ES-I3 (cell line): ENCODE measurements at regions not wholly inside any gene's neighbourhood (a gene's known extent, or its start where the extent isn't known, plus 50 kb on each side); places are given as distances from the start of the nearest gene placed in this dataset.

Experiments used
- H3K36me3 ChIP-seq: 2 replicates; pipeline ENCODE4 v1.6.1; 2013; ENCODE audit warnings: mild to moderate bottlenecking, low read length, control low read depth, moderate library complexity; ENCODE audit not compliant: insufficient read depth
- H3K4me1 ChIP-seq: 2 replicates; pipeline ENCODE4 v1.6.1; 2013; ENCODE audit warnings: mild to moderate bottlenecking, control low read depth, low read length; ENCODE audit not compliant: insufficient read depth
- H3K9ac ChIP-seq: 2 replicates; pipeline ENCODE4 v1.6.1; 2013; ENCODE audit warnings: low read depth, mild to moderate bottlenecking, low read length, moderate library complexity
- H3K9me3 ChIP-seq: 2 replicates; pipeline ENCODE4 v1.6.1; 2013; ENCODE audit warnings: mild to moderate bottlenecking, low read length, moderate library complexity; ENCODE audit not compliant: control insufficient read depth, insufficient read depth

DNA sequence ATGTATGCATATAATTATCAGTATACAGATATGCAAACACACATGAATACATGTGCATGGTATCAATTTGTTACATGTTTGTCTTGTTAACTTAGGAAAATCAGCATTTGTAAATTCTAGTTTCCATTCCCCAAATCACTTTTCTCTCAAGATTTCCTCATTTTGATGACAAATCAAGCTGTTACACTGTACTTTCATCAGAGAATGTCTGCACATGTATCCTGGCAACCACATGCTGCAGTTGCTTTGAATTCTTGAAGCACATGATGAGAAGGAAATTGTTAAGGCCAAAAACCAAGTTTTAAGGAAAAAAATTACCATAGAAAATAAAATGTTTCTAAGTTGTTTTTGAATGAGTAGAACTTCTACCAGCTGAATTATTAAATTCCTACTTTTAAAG, 1834.5 kb downstream of the EFNA5 start:
- Histone ChIP-seq H3K36me3 (no peaks in the 10 kb centered on the region), H3K9ac (no peak overlapping the region), H3K4me1 (no peaks in the 10 kb centered on the region), H3K9me3 (no peaks in the 10 kb centered on the region)

GRCh38 chr5:105828821-105829220, 1841.9 kb downstream of the EFNA5 start:
- no peaks in the 10 kb centered on the region for H3K9me3 ChIP-seq
- H3K4me1 ChIP-seq: 0 out of 2 replicates have a peak, but pooled peaks cover 3% of the 10 kb centered on the region
- no peaks in the 10 kb centered on the region for H3K36me3 ChIP-seq
- H3K9ac ChIP-seq: no peak overlapping the region

DNA sequence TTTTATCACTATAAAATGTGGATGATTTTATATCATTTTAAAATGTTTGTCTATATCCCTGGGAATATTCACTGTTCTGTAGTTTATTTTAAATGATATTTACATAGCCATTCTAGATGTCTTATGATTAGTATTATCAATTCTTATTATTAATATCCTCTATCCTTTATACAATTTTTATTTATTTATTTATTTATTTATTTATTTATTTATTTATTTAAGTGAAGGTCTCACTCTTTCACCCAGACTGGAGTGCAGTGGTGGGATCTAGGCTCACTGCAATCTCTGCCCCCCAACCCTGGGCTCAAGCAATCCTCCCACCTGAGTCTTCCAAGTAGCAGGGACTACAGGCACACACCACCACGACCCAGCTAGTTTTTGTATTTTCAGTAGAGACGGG, 1848.9 kb downstream of the EFNA5 start:
- Histone ChIP-seq H3K9ac (no peak overlapping the region), H3K9me3 (no peaks in the 10 kb centered on the region), H3K4me1 (0 out of 2 replicates have a peak, but pooled peaks cover 3% of the 10 kb centered on the region), H3K36me3 (no peaks in the 10 kb centered on the region)

DNA sequence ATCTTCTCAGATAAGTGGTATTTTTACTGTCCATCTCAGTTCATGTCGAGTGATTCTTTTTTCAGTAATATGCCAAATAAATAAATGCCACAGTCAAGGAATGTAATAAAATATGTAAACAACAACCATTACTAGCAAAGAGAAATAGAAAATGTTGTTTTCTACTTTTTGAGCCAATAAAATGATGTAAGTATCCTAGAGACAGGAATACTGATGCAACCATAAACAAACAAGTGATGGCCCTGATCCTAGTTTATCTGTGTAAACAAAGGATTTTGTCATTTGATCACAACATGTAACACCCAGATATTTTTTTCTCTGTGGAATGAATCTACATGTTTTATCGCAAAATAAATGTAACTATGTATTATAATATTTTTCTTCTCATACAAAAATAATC, 1852.8 kb downstream of the EFNA5 start:
- no peak overlapping the region for H3K9ac ChIP-seq
- H3K4me1 ChIP-seq: no peaks in the 10 kb centered on the region
- no peaks in the 10 kb centered on the region for H3K9me3 ChIP-seq
- H3K36me3 ChIP-seq: no peaks in the 10 kb centered on the region

DNA sequence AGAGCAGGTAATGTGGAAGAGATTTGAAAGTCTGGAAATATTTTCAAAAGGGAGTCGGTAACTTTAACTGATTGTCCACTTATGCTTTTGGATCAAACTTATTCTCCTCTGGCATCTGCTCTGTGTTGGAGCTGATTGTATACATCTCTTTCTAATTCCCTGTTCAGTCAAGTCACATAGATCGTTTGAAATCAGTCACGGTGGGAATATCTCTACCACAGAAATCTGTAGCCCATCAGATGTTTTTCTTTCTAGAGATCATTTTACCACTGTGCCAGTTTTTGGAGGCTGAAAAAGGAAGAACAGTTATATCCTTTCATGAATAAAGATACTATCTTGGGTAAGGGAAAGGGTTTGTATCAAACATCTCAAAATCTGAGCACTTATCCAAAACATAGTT, 1853.3 kb downstream of the EFNA5 start:
- H3K9ac ChIP-seq: no peak overlapping the region
- H3K9me3 ChIP-seq: no peaks in the 10 kb centered on the region

DNA sequence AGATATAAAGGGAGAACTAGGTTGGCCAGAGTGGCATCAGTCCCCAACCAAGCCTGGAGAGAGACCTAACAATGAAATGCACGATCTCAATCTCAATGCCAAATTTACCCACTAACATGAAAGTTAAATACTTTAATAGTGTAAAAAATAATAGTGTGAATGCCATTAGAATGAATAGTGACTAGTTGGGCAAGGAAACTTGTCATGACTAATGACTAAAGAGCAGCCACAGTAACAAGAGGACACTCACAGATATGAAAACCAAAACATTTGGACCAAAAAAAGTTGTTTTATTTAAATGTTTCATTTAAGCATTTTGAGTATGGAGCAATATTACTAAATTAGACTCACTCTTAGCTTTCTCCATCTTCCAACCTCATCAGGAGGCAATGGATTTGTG, 1853.8 kb downstream of the EFNA5 start:
- no peaks in the 10 kb centered on the region for H3K4me1 ChIP-seq
- H3K9ac ChIP-seq: no peak overlapping the region
- no peaks in the 10 kb centered on the region for H3K9me3 ChIP-seq
- no peaks in the 10 kb centered on the region for H3K36me3 ChIP-seq

More for the DNA sequence above, 1853.3 kb downstream of the EFNA5 start:
- Histone ChIP-seq H3K4me1 (no peaks in the 10 kb centered on the region), H3K36me3 (no peaks in the 10 kb centered on the region)

GRCh38 chr5:105812304-105812703, 1858.4 kb downstream of the EFNA5 start:
- Histone ChIP-seq H3K36me3 (no peaks in the 10 kb centered on the region), H3K9me3 (no peaks in the 10 kb centered on the region), H3K4me1 (no peaks in the 10 kb centered on the region), H3K9ac (no peak overlapping the region)

DNA sequence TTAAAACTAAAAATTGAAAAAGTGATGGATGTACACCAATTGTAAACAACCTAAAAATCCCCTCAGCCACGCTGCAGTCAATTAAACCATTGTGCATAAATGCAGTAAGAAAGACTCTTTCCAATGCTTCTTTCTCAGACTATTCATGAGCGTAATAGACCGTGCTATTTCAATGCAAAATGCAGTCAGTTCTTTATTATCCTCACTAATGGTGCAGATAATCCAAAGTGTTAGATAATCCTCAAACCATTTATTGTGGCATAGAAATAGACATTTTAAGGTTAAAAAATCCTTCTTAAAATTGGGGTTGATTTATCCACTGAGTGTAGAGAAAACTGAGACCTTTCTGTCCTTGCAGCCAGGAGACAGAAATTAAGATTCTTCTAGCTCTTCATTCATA, 1862.8 kb downstream of the EFNA5 start:
- Histone ChIP-seq H3K36me3 (no peaks in the 10 kb centered on the region), H3K9me3 (peaks cover 3% of the 10 kb centered on the region; the same call in 1 of the 2 replicates), H3K4me1 (no peaks in the 10 kb centered on the region), H3K9ac (no peak overlapping the region)

DNA sequence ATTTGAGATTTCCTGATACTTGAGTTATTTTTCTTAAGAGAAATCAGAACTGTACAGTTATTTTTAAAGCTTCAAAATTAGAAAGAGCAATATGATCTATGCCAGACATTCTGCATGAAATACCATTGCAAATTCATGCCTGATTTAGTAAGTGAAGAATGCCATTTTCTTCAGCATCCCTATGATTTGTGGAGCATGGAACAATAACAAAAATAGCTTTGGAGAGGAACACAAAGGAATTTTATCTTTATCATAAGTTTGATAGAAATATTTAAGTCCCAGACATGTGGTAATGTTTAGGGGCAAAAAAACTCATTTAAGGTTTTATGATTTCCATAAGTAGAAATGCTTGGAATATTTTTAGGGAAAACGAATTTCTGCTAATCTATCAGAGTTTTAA, 1863.4 kb downstream of the EFNA5 start:
- Histone ChIP-seq H3K4me1 (no peaks in the 10 kb centered on the region), H3K9me3 (peaks cover 3% of the 10 kb centered on the region; the same call in 1 of the 2 replicates), H3K9ac (no peak overlapping the region), H3K36me3 (no peaks in the 10 kb centered on the region)

- Histone ChIP-seq H3K9ac (no peak overlapping the region), H3K36me3 (no peaks in the 10 kb centered on the region), H3K9me3 (peaks cover 3% of the 10 kb centered on the region; the same call in 1 of the 2 replicates)
Observed at GRCh38 chr5:105806596-105806995, 1864.1 kb downstream of the EFNA5 start.

DNA sequence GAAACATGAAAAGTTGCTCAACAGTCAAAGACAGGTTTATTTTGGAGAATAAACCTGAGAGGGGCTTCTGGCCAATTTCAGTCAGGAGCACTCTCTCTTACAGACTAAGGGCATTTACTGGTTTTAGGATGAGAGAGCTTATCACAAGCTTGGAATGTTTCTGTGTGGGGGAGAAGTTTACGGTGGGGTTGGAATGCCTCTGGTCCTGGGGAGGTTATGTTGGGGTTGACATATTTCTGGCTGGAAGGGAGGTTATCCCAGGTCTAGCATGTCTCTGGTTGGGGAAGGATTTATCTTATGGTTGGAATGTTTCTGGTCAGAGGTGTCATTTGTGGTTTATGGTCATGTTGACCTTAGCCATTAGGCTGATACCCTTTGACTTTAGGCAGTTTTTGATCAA, 1867.3 kb downstream of the EFNA5 start:
- no peaks in the 10 kb centered on the region for H3K36me3 ChIP-seq
- no peak overlapping the region for H3K9ac ChIP-seq
- H3K4me1 ChIP-seq: no peaks in the 10 kb centered on the region
- H3K9me3 ChIP-seq: peaks cover 3% of the 10 kb centered on the region; the same call in 1 of the 2 replicates

More at GRCh38 chr5:105806596-105806995, 1864.1 kb downstream of the EFNA5 start:
- no peaks in the 10 kb centered on the region for H3K4me1 ChIP-seq

DNA sequence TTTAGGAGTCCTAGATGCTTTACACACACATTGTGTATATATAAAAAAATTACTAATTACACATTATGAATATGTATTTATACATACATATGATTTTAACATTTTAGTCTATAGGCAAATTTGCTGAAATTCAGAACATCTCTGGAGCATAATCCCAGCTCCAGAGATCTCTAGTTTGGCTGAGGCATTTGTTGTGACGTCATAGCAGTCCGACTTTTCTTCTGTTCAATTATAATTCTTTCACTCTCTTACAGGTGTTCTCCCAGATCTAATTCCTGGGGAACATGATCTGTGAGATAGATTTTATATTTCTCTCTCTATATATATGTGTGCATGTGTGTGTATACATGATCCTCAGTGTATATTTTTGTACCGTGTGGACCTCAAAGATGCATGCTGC, 1876.2 kb downstream of the EFNA5 start:
- H3K9me3 ChIP-seq: no peaks in the 10 kb centered on the region
- H3K4me1 ChIP-seq: no peaks in the 10 kb centered on the region
- no peaks in the 10 kb centered on the region for H3K36me3 ChIP-seq
- H3K9ac ChIP-seq: no peak overlapping the region

GRCh38 chr5:105789246-105789645, 1881.5 kb downstream of the EFNA5 start:
- Histone ChIP-seq H3K4me1 (no peaks in the 10 kb centered on the region), H3K9ac (no peak overlapping the region), H3K9me3 (no peaks in the 10 kb centered on the region), H3K36me3 (no peaks in the 10 kb centered on the region)

DNA sequence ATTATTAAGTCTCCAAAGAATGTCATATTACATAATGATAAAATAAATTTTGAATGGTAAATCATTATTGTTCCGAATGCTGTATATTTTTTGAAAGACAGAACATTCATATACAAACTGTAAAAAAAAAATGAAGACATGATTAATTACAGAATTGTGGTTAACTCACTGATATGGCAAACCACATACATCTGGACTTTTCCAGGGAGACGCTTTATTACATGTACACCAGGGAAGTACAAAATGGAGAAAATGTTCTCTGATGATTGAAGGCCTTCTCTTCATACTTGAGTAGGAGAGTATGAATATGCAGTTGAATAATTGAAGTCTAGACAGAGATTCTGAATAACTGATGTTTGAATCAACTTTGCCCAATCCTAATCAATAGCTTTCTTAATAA, 1886.9 kb downstream of the EFNA5 start:
- Histone ChIP-seq H3K36me3 (no peaks in the 10 kb centered on the region), H3K9ac (no peak overlapping the region), H3K9me3 (no peaks in the 10 kb centered on the region), H3K4me1 (no peaks in the 10 kb centered on the region)

- Histone ChIP-seq H3K9ac (no peak overlapping the region), H3K36me3 (no peaks in the 10 kb centered on the region), H3K4me1 (no peaks in the 10 kb centered on the region), H3K9me3 (no peaks in the 10 kb centered on the region)
Observed at GRCh38 chr5:105782501-105782900, 1888.2 kb downstream of the EFNA5 start.

- Histone ChIP-seq H3K4me1 (no peaks in the 10 kb centered on the region), H3K9ac (no peak overlapping the region), H3K36me3 (no peaks in the 10 kb centered on the region), H3K9me3 (no peaks in the 10 kb centered on the region)
Observed at GRCh38 chr5:105773241-105773640, 1897.5 kb downstream of the EFNA5 start.
